Right renal pelvis (tissue), 4 donors: ENCODE measurements at regions not wholly inside any gene's neighbourhood (a gene's known extent, or its start where the extent isn't known, plus 50 kb on each side); places are given as distances from the start of the nearest gene placed in this dataset.

Source experiments
- DNase-seq, 4 donors: peaks; one replicate each; pipeline ENCODE4 v3.0.0-alpha.2; 2013; ENCODE audit warnings: low read depth in 4 of 4, low spot score in 3 of 4, missing footprints in 1 of 4

GRCh38 chr18:72601944-72602343 is 57.8 kb upstream of the CBLN2 start:
- no peak for DNase-seq

- no peak for DNase-seq
Measured at GRCh38 chr18:72601481-72601880, 57.3 kb upstream of the CBLN2 start.
